ENCODE measurements at regions not wholly inside any gene's neighbourhood (a gene's known extent, or its start where the extent isn't known, plus 50 kb on each side); places are given as distances from the start of the nearest gene placed in this dataset.

DNA sequence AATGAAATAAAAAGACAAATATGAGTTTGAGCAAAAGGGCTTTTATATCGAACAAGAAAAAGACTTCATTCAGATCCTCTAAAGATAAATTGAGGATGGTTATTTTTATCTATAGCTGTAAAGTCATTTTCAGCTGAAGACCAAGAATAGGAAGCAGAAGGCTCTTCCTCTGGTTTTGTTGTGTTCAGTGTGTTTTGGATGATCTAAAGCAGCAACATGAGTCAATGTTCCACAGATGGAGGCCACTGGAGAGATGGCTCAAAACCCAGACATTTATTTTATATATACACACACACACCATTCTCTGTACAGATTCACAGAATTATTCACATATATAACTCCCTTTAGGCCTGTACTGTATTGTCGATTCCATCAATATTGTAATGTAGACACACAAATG, 424.3 kb downstream of the MBD2 start:
- DNase-seq: no peak

DNA sequence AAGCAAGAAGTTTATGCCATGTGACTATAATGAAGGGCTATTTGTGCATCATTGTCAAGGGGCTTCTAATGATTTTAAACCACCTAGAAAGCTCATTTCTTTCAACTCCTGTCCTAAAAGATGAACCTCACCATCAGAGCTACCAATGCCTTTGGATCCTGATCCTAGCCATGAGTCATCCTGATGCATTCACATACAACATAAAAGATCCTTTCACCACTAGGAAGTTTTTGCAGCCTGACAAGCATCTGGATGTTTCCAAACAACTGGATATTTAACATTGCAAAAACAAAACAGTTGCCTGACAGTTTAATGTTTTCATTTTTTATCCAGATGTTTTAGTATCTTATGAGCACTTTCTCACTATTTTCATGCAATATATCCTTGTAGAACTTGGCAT, 425.3 kb downstream of the MBD2 start:
- DNase-seq: no peak

DNA sequence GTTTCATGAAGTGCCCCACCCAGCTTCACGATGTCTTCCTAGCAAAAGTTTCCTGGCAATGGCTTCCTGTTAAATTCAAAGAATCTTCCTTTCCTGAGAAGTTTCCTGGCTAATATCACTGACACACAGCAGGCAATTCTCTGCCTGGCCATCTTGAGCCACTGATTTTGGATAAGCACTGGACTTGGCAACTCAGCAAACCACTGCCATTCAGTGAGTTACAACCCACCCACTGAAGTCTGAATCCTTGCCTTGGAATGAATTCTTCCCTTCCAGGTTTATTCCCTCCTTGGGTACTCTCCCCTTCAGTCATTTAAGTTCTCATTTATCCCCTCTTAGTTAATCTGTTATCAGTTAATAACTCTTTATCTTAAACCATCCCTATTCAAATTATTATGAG, 426.0 kb downstream of the MBD2 start:
- DNase-seq: no peak

DNA sequence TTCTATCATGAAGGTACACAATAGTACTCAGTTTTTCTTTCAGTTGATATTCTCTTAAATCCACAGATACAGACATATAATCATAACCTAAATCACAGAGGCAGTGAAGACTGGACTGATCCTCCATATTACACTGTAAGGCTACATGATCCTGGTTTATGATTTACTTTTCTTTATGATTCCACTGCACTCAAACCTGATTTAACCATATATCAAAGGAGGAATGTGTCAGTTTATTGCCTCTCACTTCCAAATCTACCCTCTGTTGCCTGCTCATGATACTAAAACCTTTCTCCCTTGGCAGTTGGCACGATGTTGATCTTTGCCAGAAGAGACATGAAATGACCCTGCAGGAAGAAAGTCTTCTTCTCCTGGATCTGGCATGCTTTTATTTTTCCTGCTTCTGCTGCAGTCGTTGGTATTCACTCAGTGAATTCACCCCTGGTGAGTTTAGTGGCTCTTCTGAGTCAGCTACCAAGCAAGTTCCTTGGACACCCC, 426.4 kb downstream of the MBD2 start:
- DNase-seq: no peak

DNA sequence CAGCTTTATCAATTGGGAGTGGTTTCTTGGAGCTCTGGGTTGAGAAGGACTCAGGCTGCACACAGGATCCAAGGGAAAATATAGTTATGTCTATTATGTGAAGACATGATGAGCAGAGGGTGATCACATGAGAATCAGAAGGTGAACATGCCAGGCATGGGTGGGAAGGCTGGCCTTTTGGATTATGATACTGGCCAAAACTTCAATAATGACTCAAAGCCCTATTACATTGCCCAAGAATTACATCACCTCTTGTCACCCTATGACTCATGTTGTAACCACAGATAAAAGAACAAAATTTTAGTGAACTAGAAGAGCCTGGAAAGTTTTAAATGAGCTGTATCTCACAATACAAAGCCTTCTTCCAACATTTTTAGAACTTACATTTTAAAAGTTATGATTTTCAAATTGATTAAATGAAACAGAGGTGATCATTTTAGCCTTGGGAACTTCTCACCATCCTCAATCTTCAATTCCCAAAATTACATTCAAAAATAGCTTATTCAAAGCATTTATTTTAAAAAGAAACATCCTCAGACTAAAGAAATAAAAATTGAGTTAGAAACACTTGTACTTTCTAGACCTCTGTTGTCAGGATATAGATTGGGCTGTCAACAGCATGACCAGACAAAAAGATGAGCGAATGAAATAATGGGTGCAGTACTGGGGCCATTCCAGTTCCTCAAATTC, 428.3 kb downstream of the MBD2 start:
- no peak for DNase-seq

DNA sequence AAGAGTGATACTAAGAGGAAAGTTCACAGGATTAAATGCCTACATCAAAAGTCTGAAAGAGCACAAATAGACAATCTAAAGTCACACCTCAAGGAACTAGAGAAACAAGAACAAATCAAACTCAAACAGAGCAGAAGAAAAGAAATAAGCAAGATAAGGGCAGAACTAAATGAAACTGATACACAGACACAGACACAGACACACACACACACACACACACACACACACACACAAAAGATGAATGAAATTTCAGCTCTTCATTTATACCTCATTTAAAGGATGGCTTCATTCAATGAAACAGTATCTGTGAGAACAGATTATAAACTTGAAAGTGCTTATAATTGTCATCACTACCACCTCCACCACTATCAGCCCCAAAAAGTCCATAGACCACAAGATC, 428.9 kb downstream of the MBD2 start:
- DNase-seq: no peak

DNA sequence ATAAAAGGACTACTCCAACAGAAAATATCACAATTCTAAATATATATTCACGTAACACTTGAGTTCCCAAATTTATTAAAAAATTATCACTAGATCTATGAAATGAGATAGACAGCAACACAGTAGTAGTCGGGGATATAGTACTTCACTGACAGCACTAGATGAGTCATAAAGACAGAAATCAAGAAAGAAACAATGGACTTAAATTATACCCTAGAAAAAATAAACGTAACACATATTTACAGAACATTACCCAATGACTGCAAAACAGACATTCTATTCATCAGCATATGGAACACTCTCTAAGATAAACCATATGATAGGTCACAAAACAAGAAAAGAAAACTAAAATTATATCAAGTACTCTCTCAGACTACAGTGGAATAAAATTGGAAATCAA, 429.4 kb downstream of the MBD2 start:
- no peak for DNase-seq

DNA sequence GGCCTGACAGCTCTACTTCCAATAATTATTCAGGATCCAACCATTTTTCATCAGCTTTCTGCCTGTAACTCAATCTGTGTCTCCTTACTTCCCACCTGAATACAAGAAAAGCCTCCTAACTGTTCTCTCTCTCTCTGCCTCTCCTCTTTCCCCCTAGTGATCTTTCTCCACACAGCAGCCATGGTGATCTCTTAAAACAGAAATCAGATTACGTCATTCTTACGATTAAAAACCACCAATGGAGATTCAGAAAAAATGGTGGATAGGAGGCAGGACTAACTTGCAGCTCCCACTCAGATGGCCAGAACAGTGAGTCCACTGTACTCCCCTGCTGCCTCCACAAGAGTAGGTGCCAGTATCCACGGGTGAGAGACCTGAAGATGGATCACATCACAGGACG, 431.7 kb downstream of the MBD2 start:
- no peak for DNase-seq

DNA sequence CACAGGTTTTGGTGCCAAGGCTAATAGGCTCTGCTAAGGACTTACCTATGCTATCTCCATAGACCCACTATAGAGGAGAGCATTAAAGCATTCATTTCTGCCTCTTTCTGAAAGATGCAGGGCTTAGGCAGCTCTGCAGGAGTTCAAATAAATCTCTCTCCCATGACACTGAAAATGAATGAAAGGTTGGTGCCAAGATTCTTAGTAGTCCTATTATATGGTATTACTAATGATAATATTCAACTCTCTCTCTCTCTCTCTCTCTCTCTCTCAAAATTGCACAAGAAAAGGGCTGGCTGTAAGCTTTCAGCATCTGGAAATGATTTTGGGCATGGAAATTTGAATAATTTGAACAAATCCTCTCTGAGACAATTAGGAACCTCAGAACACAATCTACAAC, 433.7 kb downstream of the MBD2 start:
- DNase-seq: no peak

DNA sequence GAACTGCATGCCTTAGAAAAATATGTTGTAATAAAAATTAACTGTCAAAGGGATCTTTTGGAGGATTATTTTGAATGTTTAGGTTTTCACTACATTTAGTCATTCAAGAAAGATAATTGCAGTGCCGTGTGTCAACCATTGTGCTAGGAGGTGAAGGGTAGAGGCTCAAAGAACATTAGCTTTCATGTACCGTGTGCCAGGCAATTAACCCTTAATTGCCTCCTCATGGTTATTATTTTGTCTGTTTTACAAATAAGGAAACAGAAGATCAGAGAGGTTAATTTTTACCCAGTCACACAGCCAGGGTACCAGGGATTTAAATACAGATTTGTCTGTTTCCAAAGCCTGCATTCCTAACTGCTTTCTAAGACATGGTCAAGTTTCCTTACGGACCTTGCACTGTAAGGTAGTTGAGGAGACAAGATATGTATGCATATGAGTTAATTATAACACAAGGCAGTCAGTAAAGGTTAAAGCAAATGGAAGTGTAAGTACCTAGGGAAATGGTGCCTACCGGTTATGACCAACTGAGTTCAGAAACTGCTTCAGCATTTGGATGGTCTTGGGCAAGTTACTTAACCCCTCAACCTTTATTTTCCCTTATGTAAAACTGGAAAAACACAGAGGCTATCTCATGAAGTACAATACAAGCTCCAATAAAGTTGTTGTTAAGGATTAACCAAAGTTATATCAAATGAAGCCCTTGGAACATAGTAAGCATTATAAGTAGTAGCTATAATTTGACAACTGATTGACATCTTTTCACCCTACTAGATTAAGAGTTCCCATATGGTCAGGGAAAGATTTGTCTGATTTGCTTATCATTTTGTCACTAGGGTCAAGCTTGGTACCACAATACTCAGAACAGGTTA, 434.9 kb downstream of the MBD2 start:
- no peak for DNase-seq

DNA sequence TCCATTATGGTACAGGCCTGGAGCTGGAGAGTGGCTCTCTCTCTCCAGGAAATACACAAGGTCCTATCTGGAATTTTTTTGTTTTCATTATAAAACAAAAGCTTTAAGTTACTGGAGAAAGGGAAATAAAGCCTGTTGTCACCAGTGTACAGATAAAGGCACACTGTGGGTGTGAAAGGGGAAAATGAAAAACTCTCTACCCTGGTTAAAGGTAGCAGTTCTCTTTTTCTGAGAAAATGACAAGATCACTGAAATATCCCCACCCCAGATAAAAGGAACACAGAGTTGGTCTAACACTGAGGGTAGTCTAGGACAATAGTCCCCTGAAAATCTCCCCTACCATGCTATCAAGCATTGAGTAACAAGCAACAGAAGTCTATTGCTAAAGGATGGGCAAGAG, 438.7 kb downstream of the MBD2 start:
- DNase-seq: no peak

DNA sequence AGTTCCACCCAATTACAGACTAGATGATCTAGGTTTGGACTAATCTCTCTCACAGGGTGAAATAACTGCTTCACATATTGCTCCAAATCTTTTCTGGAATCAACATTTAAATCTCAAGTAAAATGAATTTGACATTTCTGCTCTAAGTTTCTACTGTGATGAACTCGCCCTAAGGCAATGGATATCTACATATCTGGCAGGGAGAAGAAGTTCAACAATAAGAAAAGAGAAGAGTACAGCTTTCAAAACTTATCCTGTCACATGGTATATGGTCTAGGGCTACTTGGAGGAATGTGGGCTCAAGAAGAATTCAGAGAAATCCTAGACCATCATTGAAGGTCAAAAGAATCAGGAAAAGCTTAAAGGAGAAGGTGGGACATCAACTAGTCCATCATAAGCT, 440.2 kb downstream of the MBD2 start:
- no peak for DNase-seq

DNA sequence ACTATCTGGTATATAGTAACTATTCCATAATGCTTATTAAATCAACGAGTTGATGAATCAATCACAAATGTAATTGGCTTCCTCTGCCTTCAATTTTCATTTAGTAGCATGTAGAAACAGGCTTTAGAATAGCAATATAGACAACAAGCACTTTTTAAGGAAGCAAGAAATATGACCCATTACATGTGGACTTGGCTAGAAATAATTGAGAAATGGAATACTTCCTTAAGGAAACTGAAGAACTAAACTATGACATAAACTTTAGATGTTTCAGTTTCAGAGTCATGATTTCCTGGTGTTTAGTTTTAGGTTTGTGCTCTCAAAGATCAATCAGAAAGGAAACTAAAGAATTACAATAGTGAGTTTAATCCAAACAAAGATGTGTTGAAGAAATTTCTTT, 443.8 kb downstream of the MBD2 start:
- DNase-seq: no peak

DNA sequence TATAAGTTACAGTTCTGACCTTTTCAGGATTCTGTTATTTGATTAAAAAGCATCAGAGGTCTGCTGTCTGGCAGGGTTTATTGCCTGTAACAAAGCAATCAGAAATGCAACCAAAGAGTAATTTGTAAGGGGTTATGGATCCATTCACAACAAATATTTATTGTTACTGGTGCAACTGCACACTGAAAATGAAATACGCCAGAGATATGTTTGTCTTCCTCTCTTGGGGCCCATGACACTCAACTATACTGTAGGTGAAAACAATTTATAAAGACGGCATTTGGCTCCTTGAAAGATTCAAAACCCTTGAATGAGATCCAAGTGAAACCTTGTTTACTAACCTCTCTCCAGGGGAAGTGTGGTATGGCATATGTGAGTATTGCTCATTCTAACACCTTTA, 452.2 kb downstream of the MBD2 start:
- DNase-seq: no peak

DNA sequence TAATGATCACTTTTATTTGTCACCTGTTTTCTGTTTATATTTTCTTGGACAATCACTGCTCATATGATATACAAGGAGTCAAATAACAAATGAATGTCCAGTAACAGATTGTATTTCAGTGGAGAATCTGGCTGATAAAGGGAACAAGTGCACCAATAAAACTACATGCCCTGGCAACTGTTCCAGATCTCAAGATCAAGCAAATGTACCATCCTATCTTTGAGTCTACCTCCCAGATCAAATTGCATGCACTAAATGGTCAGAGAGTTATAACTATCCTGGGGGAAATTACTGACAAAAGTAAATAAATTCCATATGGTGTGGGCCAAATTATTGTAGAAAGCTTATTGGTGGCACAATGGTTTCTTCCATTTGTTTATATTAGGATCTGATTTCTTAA, 452.8 kb downstream of the MBD2 start:
- no peak for DNase-seq

DNA sequence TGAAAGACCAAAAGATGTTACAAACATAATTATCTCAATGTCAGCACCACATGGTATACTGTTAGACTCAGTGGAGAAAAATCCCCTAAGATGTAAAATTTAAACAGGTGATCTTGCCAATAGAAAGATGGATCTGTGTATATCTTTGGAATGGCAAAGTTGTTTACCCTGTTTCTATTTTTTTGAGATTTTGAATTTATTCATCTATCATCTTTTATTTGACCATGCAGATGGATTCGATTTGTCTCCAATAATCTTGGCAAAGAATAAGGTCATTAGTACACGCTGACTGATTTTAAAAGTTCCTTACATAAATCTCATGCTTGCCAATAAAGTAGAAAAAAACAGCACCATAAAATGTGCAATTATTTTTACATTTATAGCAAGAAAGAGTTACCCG, 459.3 kb downstream of the MBD2 start:
- DNase-seq: no peak

DNA sequence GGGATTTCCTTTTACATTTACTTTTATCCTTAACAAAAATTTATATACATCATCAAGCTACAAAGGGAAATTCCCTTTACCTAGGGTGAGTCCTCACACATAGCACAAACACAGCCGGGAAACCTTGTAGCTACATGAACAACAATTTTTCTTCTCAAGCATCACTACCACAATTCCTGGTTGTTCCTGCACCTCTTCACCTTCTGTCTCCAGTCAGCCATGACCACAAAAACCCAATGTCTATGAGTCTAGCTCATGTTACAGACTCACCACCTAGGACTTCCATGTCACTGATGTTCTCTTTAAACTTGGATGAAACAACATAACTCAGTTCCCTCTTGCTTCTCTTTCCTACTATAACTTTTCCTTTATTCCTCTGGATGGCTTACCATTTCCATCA, 460.4 kb downstream of the MBD2 start:
- DNase-seq: no peak

DNA sequence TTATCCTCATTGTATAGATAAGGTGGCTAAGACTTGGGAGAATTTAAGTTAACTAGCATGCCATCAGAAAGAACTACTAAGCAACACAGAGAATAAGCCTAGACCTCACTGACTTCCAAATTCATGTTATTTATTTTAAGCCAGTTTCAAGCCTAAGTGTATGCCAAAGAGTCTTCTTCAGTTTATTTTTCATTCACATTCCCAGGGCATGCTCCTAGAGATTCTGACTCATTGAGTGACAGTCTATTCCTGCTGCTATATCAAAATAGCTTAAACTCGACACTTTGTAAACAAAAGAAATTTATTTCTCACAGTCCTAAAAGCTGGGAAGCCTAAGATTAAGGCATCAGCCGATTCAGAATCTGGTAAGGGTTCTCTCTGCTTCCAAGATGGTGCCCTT, 467.1 kb downstream of the MBD2 start:
- no peak for DNase-seq

DNA sequence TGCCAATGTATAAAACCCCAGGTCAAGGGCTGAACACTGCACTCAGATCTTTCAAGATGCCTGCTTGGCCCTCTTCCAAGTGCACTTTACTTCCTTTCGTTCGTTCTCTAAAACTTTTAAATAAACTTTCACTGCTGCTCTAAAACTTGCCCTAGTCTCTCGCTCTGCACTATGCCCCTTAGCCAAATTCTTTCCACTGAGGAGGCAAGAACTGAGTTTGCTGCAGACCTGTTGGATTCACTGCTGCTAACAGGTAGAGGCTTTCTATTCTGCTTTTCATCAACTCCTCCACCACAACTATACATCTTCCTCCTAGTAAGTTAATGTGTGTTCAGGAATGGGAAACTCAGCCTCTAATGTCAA, 467.9 kb downstream of the MBD2 start:
- DNase-seq: no peak

DNA sequence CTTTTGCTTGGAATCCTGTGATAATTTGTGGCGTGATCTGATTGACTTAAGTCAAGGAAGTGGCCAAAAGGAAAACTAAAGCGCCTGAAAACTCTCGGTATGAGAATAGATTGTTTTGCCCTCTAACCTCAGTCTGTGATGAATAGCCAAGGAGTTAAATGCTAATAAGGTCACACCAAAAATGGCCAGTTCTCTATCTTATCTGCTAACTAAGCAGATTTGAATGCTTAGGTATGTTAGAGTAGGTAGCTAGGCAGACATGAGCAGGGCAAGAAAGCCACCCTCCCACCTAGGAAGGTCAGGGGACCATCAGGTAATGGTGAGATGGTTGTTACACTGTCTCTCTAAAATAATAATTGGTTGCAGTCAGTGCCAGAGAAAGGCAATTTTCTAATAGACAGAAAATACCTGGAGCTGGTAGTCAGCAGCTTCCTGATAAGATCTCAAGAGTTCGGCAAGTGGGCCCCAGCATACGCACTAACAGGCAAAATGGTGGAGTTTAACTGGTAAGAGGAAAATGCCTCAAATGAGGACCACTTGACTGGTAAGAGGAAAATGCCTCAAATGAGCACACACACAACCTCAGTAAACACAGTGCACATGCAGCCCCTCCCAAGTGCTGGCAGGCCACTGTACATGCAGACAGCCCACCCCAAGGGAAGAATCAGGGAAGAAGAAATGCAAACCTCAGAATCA, 468.4 kb downstream of the MBD2 start:
- no peak for DNase-seq

DNA sequence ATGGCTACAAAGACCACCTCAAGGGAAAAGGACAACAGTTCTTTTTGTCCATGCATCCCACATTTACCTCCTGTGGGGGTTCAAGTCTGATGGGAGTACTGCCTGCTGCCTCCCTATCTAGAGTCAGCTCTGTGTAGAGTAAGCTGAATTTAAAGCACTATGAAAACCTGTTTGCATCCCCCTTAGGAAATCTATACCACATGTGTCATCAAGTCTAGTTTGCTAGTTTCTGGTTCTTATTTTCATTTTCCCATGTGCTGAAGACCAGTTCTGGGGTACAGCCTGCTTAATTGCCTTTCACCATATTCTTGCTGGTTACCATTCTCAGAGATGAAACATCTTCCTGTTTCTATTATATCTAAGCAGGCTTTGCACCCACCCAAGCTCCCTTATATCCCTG, 470.3 kb downstream of the MBD2 start:
- DNase-seq: no peak

DNA sequence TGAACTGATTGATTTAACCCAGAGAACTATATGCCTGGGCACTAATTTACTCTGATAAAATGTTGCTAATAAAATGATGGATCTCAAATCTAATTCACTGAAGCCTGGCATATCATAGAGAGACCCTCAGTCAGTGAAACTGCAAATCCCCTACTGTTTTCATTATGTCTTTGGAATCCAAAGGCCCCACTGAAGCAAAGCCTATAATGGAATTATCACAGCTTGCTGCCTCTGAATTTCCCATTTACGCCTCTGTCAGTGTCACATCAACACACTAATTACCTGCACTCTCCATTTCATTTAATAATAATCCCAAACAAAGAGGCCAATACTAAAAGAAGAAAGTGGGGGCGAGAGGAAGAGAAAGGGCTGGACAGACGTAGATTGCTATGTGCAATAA, 470.9 kb downstream of the MBD2 start:
- no peak for DNase-seq

DNA sequence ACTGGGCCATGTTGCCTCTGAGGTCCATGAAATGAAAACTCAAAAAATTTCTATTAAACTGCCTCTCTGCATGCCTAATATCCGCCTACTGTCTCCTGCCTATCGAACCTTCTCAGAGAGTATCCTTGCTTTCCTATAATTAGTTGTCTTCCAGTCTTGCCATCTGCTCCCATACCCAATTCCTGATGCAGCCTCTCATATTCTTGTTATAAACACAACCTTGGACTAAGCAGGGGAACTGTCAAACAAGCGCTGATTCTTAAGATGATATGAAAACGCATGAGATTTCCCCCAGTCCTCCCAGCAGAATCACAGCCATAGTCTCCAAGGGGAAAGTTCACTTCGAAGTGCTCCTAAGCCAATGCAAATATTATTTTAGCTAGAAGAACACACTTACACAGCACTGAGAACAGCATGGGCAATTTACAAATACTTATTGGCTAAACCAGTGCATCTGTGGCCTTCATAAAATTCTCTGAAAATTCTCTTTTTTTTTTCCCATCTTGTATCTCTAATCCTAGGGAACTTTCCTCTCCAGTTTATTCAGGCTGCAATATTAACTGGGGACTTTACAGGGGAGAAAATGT, 471.6 kb downstream of the MBD2 start:
- no peak for DNase-seq

DNA sequence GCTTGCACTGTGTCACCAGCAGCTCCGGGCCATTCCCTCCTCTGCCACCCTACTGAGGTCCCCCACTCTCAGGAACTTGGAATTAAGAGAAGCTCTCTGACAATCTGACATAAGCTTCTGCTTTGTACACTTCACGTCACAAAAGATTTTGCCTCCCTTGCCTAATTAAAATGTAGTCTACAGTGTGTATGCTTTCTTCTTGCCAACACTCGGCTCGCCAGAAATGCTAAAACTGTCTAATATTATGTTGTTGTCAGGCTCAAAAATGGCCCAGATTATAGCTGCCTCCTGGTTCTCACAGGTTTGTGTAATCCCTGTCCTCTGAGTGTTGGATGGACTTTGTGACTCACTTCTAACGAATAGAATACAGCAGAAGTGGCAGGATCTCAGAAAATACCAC, 474.7 kb downstream of the MBD2 start:
- no peak for DNase-seq
